Panc1 (cell line): ENCODE measurements at regions not wholly inside any gene's neighbourhood (a gene's known extent, or its start where the extent isn't known, plus 50 kb on each side); places are given as distances from the start of the nearest gene placed in this dataset.
"Not testable (repeated sequence)": the region's sequence is repeated elsewhere in the genome, so short reads cannot be mapped to it uniquely, and the experiment has no call there.

Experiments used
- ATAC-seq: fragments of 200-7000 bp; cut with Tn5 transposase; 2 replicates; pipeline ENCODE4 v1.9.1; 2020; ENCODE audit warnings: mild to moderate bottlenecking, moderate library complexity
- BruUV-seq: library from RNA; stranded (reverse); fragments of 400-500 nt; replicated peaks from 2 replicates; lab custom pipeline; 2021; lab: Mats Ljungman, UMichigan
- CTCF ChIA-PET: fragments of 300-600 bp; sonication (Branson Sonifier 250); formaldehyde crosslinking; loops from one replicate; lab custom pipeline; 2022; ENCODE audit warnings: antibody characterized with exemption; lab: Charles Lee
- POLR2A ChIA-PET: fragments of 300-600 bp; sonication (Branson Sonifier 250); formaldehyde crosslinking; loops from one replicate; lab custom pipeline; 2022; ENCODE audit warnings: antibody characterized with exemption; lab: Charles Lee
- DNase-seq: peaks from one replicate; pipeline ENCODE4 v3.0.0-alpha.2; 2010; ENCODE audit warnings: low read depth, low spot score
- H3K27ac ChIP-seq: 2 replicates; pipeline ENCODE4 v1.5.1; 2011; ENCODE audit warnings: mild to moderate bottlenecking, low read length, inconsistent platforms
- H3K27me3 ChIP-seq: fragments of 200-500 bp; sonication (Bioruptor generic); 2 replicates; pipeline ENCODE4 v1.6.0; 2014; ENCODE audit warnings: low read length, inconsistent platforms; ENCODE audit not compliant: control insufficient read depth, insufficient read depth
- H3K36me3 ChIP-seq: fragments of 200-500 bp; sonication (Bioruptor generic); 2 replicates; pipeline ENCODE4 v1.5.1; 2014; ENCODE audit warnings: inconsistent platforms, mild to moderate bottlenecking, low read length, moderate library complexity; ENCODE audit not compliant: control insufficient read depth, insufficient read depth
- H3K4me1 ChIP-seq: 2 replicates; pipeline ENCODE4 v1.5.1; 2011; ENCODE audit warnings: inconsistent platforms, mild to moderate bottlenecking, low read length, moderate library complexity; ENCODE audit not compliant: control insufficient read depth, insufficient read depth
- H3K4me3 ChIP-seq, 2 experiments: 2 replicates each; pipeline ENCODE4 v1.5.1; 2011 to 2012; ENCODE audit warnings: low read depth in 2 of 2, low read length in 2 of 2, mild to moderate bottlenecking in 2 of 2, inconsistent platforms in 1 of 2, moderate library complexity in 1 of 2
- H3K9me3 ChIP-seq: fragments of 200-500 bp; sonication (Bioruptor generic); 2 replicates; pipeline ENCODE4 v1.5.1; 2014; ENCODE audit warnings: low read depth, mild to moderate bottlenecking, inconsistent platforms, low read length, moderate library complexity; ENCODE audit not compliant: control insufficient read depth, insufficient read depth
- CTCF ChIP-seq: fragments of 450-650 bp; IDR thresholded peaks from 2 replicates; pipeline ENCODE4 v1.5.1; 2017; ENCODE audit warnings: mild to moderate bottlenecking
- POLR2AphosphoS5 ChIP-seq: IDR thresholded peaks from 2 replicates; pipeline ENCODE4 v1.6.1; 2012; ENCODE audit warnings: mild to moderate bottlenecking, low read depth, low read length, moderate library complexity
- REST ChIP-seq, 2 experiments: IDR thresholded peaks; 2 replicates each; pipeline ENCODE4 v1.6.1; 2011 to 2012; ENCODE audit warnings: low read depth in 2 of 2, control low read depth in 1 of 2, low read length in 1 of 2, mild to moderate bottlenecking in 1 of 2, moderate library complexity in 1 of 2; ENCODE audit not compliant: insufficient read depth in 1 of 2
- SIN3A ChIP-seq: IDR thresholded peaks from 2 replicates; pipeline ENCODE4 v1.6.1; 2012; ENCODE audit warnings: low read depth, mild to moderate bottlenecking, low read length, moderate library complexity, borderline replicate concordance; ENCODE audit not compliant: insufficient read depth
- TCF7L2 ChIP-seq: IDR thresholded peaks from 2 replicates; pipeline ENCODE4 v1.6.1; 2011; ENCODE audit warnings: mild to moderate bottlenecking, low read depth, low read length, inconsistent platforms
- in situ Hi-C: cut with HindIII; loops from 2 replicates; pipeline ENCODE4 v1.10.0; 2016; ENCODE audit warnings: low sequenced_read_pairs, low pct_unique_long_range_greater_than_20kb
- intact Hi-C: fragments of 100-400 bp; cut with micrococcal nuclease; formaldehyde crosslinking; loops from one replicate; pipeline ENCODE4 v1.10.0; 2022; ENCODE audit not compliant: unreplicated experiment

GRCh38 chr14:53365486-53366130, 212.5 kb upstream of the DDHD1 start:
- ChIA-PET CTCF (no interaction called here), POLR2A (no interaction called here)
- BruUV-seq, result no TSS peak
- TF ChIP-seq CTCF, result no peak
- no peak for TF ChIP-seq TCF7L2
- TF ChIP-seq REST (IDR thresholded peaks at IDR 0.05; ENCODE audit: insufficient read depth in 1 of 2, low read depth in 2 of 2, low read length in 1 of 2), result no peak
- DNase-seq, result no peak
- H3K9me3 ChIP-seq, result no peaks in the 10 kb centered on the region
- no peaks in the 10 kb centered on the region for H3K36me3 ChIP-seq
- H3K4me3 ChIP-seq, result no peak overlapping the region
- intact Hi-C loops, result no loop called here
- H3K4me1 ChIP-seq, result no peaks in the 10 kb centered on the region
- no peak for ATAC-seq
- in situ Hi-C loops, result no loop called here
- no peaks in the 10 kb centered on the region for H3K27me3 ChIP-seq
- H3K27ac ChIP-seq, result no peak overlapping the region

GRCh38 chr14:53362916-53363315, 209.8 kb upstream of the DDHD1 start:
- H3K4me1 ChIP-seq, BruUV-seq, H3K27me3 ChIP-seq, CTCF ChIA-PET, in situ Hi-C loops, H3K4me3 ChIP-seq, DNase-seq, ATAC-seq, POLR2A ChIA-PET, H3K36me3 ChIP-seq, H3K9me3 ChIP-seq, intact Hi-C loops, H3K27ac ChIP-seq: not testable (repeated sequence)

- no peaks in the 10 kb centered on the region for H3K27me3 ChIP-seq
- ChIA-PET POLR2A (no interaction called here), CTCF (no interaction called here)
- intact Hi-C loops, result no loop called here
- no peak overlapping the region for H3K27ac ChIP-seq
- in situ Hi-C loops, result no loop called here
- TF ChIP-seq SIN3A (no peak), POLR2AphosphoS5 (no peak), REST (IDR thresholded peaks at IDR 0.05; ENCODE audit: insufficient read depth in 1 of 2, low read depth in 2 of 2, low read length in 1 of 2) (no peak), CTCF (no peak), TCF7L2 (no peak)
- ATAC-seq (no peak), DNase-seq (no peak)
- BruUV-seq, result no TSS peak
- H3K36me3 ChIP-seq, result no peaks in the 10 kb centered on the region
- H3K4me3 ChIP-seq, result no peak overlapping the region
- H3K4me1 ChIP-seq, result no peaks in the 10 kb centered on the region
- no peaks in the 10 kb centered on the region for H3K9me3 ChIP-seq
Measured at GRCh38 chr14:53360829-53361228, 207.7 kb upstream of the DDHD1 start.
